A673 (cell line): ENCODE measurements at regions not wholly inside any gene's neighbourhood (a gene's known extent, or its start where the extent isn't known, plus 50 kb on each side); places are given as distances from the start of the nearest gene placed in this dataset.

Experiments used
- CTCF ChIP-seq: fragments of 300-800, 200-600 bp; sonication (generic); conservative IDR thresholded peaks from 2 replicates; pipeline ENCODE4 v1.5.1; 2017; ENCODE audit warnings: low read depth, mild to moderate bottlenecking, antibody characterized with exemption, low read length, moderate library complexity, mixed read lengths
- EZH2 ChIP-seq: fragments of 200-600 bp; sonication (generic); IDR thresholded peaks from 2 replicates; pipeline ENCODE4 v1.6.1; 2017; ENCODE audit warnings: borderline replicate concordance, low read depth, mild to moderate bottlenecking, mixed read lengths, antibody characterized with exemption, low read length; ENCODE audit not compliant: poor library complexity, severe bottlenecking

DNA sequence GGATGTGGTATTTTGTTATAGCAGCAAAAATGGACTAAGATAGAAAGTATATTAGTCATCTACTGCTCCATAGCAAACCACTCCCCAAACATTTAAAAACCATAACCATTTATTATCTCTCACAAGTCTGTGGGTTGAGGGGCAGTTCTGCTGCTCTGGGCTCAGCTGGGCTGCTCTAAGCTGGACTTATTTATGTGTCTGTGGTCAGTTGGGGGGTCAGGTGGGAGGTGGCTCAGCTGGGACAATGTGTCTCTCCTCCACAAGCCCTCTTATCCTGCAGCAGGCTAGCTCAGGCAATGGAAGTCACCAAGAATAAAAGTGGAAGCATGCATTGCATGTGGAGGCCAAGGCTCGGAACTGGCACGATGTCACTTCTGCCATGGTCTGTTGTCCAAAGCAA, 226.1 kb upstream of the N4BP1 start:
- no peak for TF ChIP-seq CTCF
- no peak for TF ChIP-seq EZH2
